GM12865 (cell line): ENCODE measurements at regions not wholly inside any gene's neighbourhood (a gene's known extent, or its start where the extent isn't known, plus 50 kb on each side); places are given as distances from the start of the nearest gene placed in this dataset.
A peak's percentile ranks its signal among the peaks of the same experiment; 100 is the strongest.

Experiments
- DNase-seq: peaks from one replicate; pipeline ENCODE4 v3.0.0; 2010; ENCODE audit warnings: low read depth
- H3K4me3 ChIP-seq: 2 replicates; pipeline ENCODE4 v1.5.1; 2011; ENCODE audit warnings: mild to moderate bottlenecking, low read depth, low read length, control low read depth
- CTCF ChIP-seq: IDR thresholded peaks from 2 replicates; pipeline ENCODE4 v1.5.1; 2011; ENCODE audit warnings: low read length, control low read depth, low read depth, inconsistent platforms; ENCODE audit not compliant: insufficient read depth; ENCODE audit errors: missing control alignments

- no peak overlapping the region for H3K4me3 ChIP-seq
- no peak for DNase-seq
- TF ChIP-seq CTCF, result no peak
Observed at GRCh38 chr18:55841314-55841713, 253.3 kb upstream of the TCF4 start.

GRCh38 chr18:55840601-55841170 is 252.7 kb upstream of the TCF4 start:
- no peak overlapping the region for H3K4me3 ChIP-seq
- no peak for DNase-seq
- TF ChIP-seq CTCF, result no peak

GRCh38 chr18:55839343-55839742 is 251.4 kb upstream of the TCF4 start:
- no peak overlapping the region for H3K4me3 ChIP-seq
- no peak for DNase-seq

GRCh38 chr18:55838841-55839240 is 250.8 kb upstream of the TCF4 start:
- no peak overlapping the region for H3K4me3 ChIP-seq
- no peak for DNase-seq
- TF ChIP-seq CTCF, result no peak

More at GRCh38 chr18:55839343-55839742, 251.4 kb upstream of the TCF4 start:
- TF ChIP-seq CTCF, result no peak

GRCh38 chr18:55838319-55838718 is 250.3 kb upstream of the TCF4 start:
- TF ChIP-seq CTCF, result no peak
- peak; percentile 19 for DNase-seq
- no peak overlapping the region for H3K4me3 ChIP-seq

- DNase-seq, result no peak
- TF ChIP-seq CTCF, result no peak
Observed at GRCh38 chr18:55833543-55833942, 245.6 kb upstream of the TCF4 start.

GRCh38 chr18:55830544-55830943 is 242.6 kb upstream of the TCF4 start:
- H3K4me3 ChIP-seq, result no peak overlapping the region
- DNase-seq, result no peak
- no peak for TF ChIP-seq CTCF

More at GRCh38 chr18:55833543-55833942, 245.6 kb upstream of the TCF4 start:
- no peak overlapping the region for H3K4me3 ChIP-seq
